ENCODE measurements at regions not wholly inside any gene's neighbourhood (a gene's known extent, or its start where the extent isn't known, plus 50 kb on each side); places are given as distances from the start of the nearest gene placed in this dataset.

DNA sequence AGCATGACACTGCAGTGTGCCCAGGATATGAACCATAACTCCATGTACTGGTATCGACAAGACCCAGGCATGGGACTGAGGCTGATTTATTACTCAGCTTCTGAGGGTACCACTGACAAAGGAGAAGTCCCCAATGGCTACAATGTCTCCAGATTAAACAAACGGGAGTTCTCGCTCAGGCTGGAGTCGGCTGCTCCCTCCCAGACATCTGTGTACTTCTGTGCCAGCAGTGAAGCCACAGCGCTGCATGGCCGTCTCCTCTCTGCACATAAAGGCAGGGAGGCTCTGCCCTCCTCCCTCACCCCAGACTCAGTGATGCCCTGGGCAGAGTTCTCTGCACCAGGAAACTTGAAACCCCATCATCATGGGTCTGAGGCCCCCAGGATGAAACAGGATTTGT lies 70.7 kb upstream of the PRSS58 start:
- Histone ChIP-seq H3K27ac (ENCODE audit: low read depth) (no peak overlapping the region), H3K4me3 (no peak overlapping the region), H3K27me3 (ENCODE audit: insufficient read depth) (no peaks in the 10 kb centered on the region), H3K36me3 (ENCODE audit: insufficient read depth) (no peaks in the 10 kb centered on the region), H3K4me1 (ENCODE audit: insufficient read depth) (peaks cover 11% of the 10 kb centered on the region; the same call in 1 of the 2 replicates), H3K79me2 (replicated peaks; ENCODE audit: insufficient read depth) (no peaks in the 10 kb centered on the region), H3F3A (replicated peaks; ENCODE audit: low read depth) (no peaks in the 10 kb centered on the region), H4K20me1 (replicated peaks; ENCODE audit: insufficient read depth) (no peaks in the 10 kb centered on the region), H3K4me2 (no peak overlapping the region), H3K9me2 (ENCODE audit: insufficient read depth) (no peaks in the 10 kb centered on the region), H2AFZ (peak overlapping the region; percentile 77)
- TF ChIP-seq EZH2phosphoT487 (IDR thresholded peaks at IDR 0.05; ENCODE audit: unreplicated experiment) (no peak), REST (IDR thresholded peaks at IDR 0.05; ENCODE audit: unreplicated experiment) (no peak), CREB1 (CRISPR knock-in tag; IDR thresholded peaks at IDR 0.05; ENCODE audit: low read depth) (no peak)
- no peak overlapping the region for H3K27ac Mint-ChIP-seq
- DNase-seq (ENCODE audit: low spot score) (no peak), ATAC-seq (no peak)
- peaks cover 23% of the 10 kb centered on the region for H3K4me1 Mint-ChIP-seq
- H3K27me3 Mint-ChIP-seq (ENCODE audit: insufficient read depth, low read depth, poor library complexity) = no peaks in the 10 kb centered on the region
- no peak overlapping the region for H3K4me3 Mint-ChIP-seq
- H3K36me3 Mint-ChIP-seq (ENCODE audit: low read depth) = no peaks in the 10 kb centered on the region
- H3K9me3 Mint-ChIP-seq = no peaks in the 10 kb centered on the region

GRCh38 chr7:142327628-142328405 lies 70.0 kb upstream of the PRSS58 start:
- H3K79me2 ChIP-seq (replicated peaks; ENCODE audit: insufficient read depth) = no peaks in the 10 kb centered on the region
- H2AFZ ChIP-seq = peak overlapping the region; percentile 77
- H3K36me3 ChIP-seq (ENCODE audit: insufficient read depth) = no peaks in the 10 kb centered on the region
- no peak overlapping the region for H3K27ac ChIP-seq (ENCODE audit: low read depth)
- H3K4me1 ChIP-seq (ENCODE audit: insufficient read depth) = peaks cover 11% of the 10 kb centered on the region; the same call in 1 of the 2 replicates
- DNase-seq (ENCODE audit: low spot score) (peak; percentile 41), ATAC-seq (no peak)
- H4K20me1 ChIP-seq (replicated peaks; ENCODE audit: insufficient read depth) = no peaks in the 10 kb centered on the region
- no peaks in the 10 kb centered on the region for H3K27me3 ChIP-seq (ENCODE audit: insufficient read depth)
- H3K4me1 Mint-ChIP-seq = peaks cover 25% of the 10 kb centered on the region
- no peaks in the 10 kb centered on the region for H3K9me2 ChIP-seq (ENCODE audit: insufficient read depth)
- no peak overlapping the region for H3K4me2 ChIP-seq
- no peak overlapping the region; the same call in 2 of the 3 replicates for H3K4me3 Mint-ChIP-seq
- H3K4me3 ChIP-seq = no peak overlapping the region
- no peaks in the 10 kb centered on the region for H3K36me3 Mint-ChIP-seq (ENCODE audit: low read depth)
- no peaks in the 10 kb centered on the region for H3K27me3 Mint-ChIP-seq (ENCODE audit: insufficient read depth, low read depth, poor library complexity)
- no peaks in the 10 kb centered on the region for H3F3A ChIP-seq (replicated peaks; ENCODE audit: low read depth)
- no peaks in the 10 kb centered on the region for H3K9me3 Mint-ChIP-seq
- H3K27ac Mint-ChIP-seq = no peak overlapping the region
- TF ChIP-seq, protein P1, sequence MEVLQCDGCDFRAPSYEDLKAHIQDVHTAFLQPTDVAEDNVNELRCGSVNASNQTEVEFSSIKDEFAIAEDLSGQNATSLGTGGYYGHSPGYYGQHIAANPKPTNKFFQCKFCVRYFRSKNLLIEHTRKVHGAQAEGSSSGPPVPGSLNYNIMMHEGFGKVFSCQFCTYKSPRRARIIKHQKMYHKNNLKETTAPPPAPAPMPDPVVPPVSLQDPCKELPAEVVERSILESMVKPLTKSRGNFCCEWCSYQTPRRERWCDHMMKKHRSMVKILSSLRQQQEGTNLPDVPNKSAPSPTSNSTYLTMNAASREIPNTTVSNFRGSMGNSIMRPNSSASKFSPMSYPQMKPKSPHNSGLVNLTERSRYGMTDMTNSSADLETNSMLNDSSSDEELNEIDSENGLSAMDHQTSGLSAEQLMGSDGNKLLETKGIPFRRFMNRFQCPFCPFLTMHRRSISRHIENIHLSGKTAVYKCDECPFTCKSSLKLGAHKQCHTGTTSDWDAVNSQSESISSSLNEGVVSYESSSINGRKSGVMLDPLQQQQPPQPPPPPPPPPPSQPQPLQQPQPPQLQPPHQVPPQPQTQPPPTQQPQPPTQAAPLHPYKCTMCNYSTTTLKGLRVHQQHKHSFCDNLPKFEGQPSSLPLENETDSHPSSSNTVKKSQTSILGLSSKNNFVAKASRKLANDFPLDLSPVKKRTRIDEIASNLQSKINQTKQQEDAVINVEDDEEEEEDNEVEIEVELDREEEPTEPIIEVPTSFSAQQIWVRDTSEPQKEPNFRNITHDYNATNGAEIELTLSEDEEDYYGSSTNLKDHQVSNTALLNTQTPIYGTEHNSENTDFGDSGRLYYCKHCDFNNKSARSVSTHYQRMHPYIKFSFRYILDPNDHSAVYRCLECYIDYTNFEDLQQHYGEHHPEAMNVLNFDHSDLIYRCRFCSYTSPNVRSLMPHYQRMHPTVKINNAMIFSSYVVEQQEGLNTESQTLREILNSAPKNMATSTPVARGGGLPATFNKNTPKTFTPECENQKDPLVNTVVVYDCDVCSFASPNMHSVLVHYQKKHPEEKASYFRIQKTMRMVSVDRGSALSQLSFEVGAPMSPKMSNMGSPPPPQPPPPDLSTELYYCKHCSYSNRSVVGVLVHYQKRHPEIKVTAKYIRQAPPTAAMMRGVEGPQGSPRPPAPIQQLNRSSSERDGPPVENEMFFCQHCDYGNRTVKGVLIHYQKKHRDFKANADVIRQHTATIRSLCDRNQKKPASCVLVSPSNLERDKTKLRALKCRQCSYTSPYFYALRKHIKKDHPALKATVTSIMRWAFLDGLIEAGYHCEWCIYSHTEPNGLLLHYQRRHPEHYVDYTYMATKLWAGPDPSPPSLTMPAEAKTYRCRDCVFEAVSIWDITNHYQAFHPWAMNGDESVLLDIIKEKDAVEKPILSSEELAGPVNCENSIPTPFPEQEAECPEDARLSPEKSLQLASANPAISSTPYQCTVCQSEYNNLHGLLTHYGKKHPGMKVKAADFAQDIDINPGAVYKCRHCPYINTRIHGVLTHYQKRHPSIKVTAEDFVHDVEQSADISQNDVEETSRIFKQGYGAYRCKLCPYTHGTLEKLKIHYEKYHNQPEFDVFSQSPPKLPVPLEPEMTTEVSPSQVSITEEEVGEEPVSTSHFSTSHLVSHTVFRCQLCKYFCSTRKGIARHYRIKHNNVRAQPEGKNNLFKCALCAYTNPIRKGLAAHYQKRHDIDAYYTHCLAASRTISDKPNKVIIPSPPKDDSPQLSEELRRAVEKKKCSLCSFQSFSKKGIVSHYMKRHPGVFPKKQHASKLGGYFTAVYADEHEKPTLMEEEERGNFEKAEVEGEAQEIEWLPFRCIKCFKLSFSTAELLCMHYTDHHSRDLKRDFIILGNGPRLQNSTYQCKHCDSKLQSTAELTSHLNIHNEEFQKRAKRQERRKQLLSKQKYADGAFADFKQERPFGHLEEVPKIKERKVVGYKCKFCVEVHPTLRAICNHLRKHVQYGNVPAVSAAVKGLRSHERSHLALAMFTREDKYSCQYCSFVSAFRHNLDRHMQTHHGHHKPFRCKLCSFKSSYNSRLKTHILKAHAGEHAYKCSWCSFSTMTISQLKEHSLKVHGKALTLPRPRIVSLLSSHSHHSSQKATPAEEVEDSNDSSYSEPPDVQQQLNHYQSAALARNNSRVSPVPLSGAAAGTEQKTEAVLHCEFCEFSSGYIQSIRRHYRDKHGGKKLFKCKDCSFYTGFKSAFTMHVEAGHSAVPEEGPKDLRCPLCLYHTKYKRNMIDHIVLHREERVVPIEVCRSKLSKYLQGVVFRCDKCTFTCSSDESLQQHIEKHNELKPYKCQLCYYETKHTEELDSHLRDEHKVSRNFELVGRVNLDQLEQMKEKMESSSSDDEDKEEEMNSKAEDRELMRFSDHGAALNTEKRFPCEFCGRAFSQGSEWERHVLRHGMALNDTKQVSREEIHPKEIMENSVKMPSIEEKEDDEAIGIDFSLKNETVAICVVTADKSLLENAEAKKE (CRISPR knock-in tag; IDR thresholded peaks at IDR 0.05) = no peak
- TF ChIP-seq EZH2phosphoT487 (IDR thresholded peaks at IDR 0.05; ENCODE audit: unreplicated experiment) (no peak), ETS1 (IDR thresholded peaks at IDR 0.05) (no peak), CREB1 (CRISPR knock-in tag; IDR thresholded peaks at IDR 0.05; ENCODE audit: low read depth) (no peak), POLR2AphosphoS5 (IDR thresholded peaks at IDR 0.05; ENCODE audit: low read depth) (no peak), CTCF (conservative IDR thresholded peaks at IDR 0.05; ENCODE audit: low read depth in 2 of 2) (no peak)

Measured in GM23338 (cell line).